Activated naive CD4-positive, alpha-beta T cell treated with anti-CD3 and anti-CD28 coated beads for 36 hours (primary cell): ENCODE measurements at regions not wholly inside any gene's neighbourhood (a gene's known extent, or its start where the extent isn't known, plus 50 kb on each side); places are given as distances from the start of the nearest gene placed in this dataset.

Experiments
- CTCF ChIA-PET: fragments of 350-600 bp; sonication (Branson Sonifier 250); formaldehyde crosslinking; loops from one replicate; lab custom pipeline; 2021; ENCODE audit warnings: antibody characterized with exemption; lab: Charles Lee
- DNase-seq: peaks from one replicate; pipeline ENCODE4 v3.0.0-alpha.2; 2020
- H3K27ac Mint-ChIP-seq: one replicate; pipeline ENCODE4 v1.8.0; 2021; ENCODE audit warnings: mild to moderate bottlenecking, mixed read lengths
- H3K27me3 Mint-ChIP-seq: one replicate; pipeline ENCODE4 v1.8.0; 2021; ENCODE audit warnings: low read depth, mixed read lengths
- H3K36me3 Mint-ChIP-seq: one replicate; pipeline ENCODE4 v1.8.0; 2021; ENCODE audit warnings: low read depth, mixed read lengths
- H3K4me1 Mint-ChIP-seq: one replicate; pipeline ENCODE4 v1.8.0; 2021; ENCODE audit warnings: low read depth, mixed read lengths
- H3K4me3 Mint-ChIP-seq: one replicate; pipeline ENCODE4 v1.8.0; 2021; ENCODE audit warnings: mild to moderate bottlenecking, moderate library complexity, mixed read lengths
- H3K9me3 Mint-ChIP-seq: one replicate; pipeline ENCODE4 v1.8.0; 2021; ENCODE audit warnings: mixed read lengths
- intact Hi-C: fragments of 100-400 bp; cut with micrococcal nuclease; formaldehyde crosslinking; loops from one replicate; pipeline ENCODE4 v1.15.1; 2023

GRCh38 chr2:196383799-196384198, 212.4 kb upstream of the STK17B start:
- intact Hi-C loops = no loop called here
- H3K4me3 Mint-ChIP-seq = no peak overlapping the region
- H3K36me3 Mint-ChIP-seq = no peaks in the 10 kb centered on the region
- no peak for DNase-seq
- CTCF ChIA-PET = no interaction called here
- no peaks in the 10 kb centered on the region for H3K9me3 Mint-ChIP-seq
- H3K27me3 Mint-ChIP-seq = no peaks in the 10 kb centered on the region
- no peak overlapping the region for H3K27ac Mint-ChIP-seq
- H3K4me1 Mint-ChIP-seq = no peaks in the 10 kb centered on the region

- no peak overlapping the region for H3K27ac Mint-ChIP-seq
- H3K27me3 Mint-ChIP-seq = no peaks in the 10 kb centered on the region
- H3K4me3 Mint-ChIP-seq = no peak overlapping the region
- no peaks in the 10 kb centered on the region for H3K4me1 Mint-ChIP-seq
- CTCF ChIA-PET = interaction anchor here (0.6 kb wide), 1 partner anchor 318 kb away, joined by 4 read pairs; no protein-coding TSS in a partner anchor
- intact Hi-C loops = no loop called here
- H3K36me3 Mint-ChIP-seq = no peaks in the 10 kb centered on the region
- DNase-seq = no peak
- H3K9me3 Mint-ChIP-seq = no peaks in the 10 kb centered on the region
Measured at GRCh38 chr2:196384729-196385128, 213.4 kb upstream of the STK17B start.

- intact Hi-C loops = no loop called here
- CTCF ChIA-PET = interaction anchor here (1.3 kb wide), 1 partner anchor 64 kb away, joined by 4 read pairs; no protein-coding TSS in a partner anchor
Measured at GRCh38 chr2:196389670-196390069, 218.3 kb upstream of the STK17B start.

GRCh38 chr2:196390243-196391148, 219.1 kb upstream of the STK17B start:
- Mint-ChIP-seq H3K4me3 (no peak overlapping the region), H3K36me3 (no peaks in the 10 kb centered on the region), H3K27me3 (no peaks in the 10 kb centered on the region), H3K9me3 (no peaks in the 10 kb centered on the region), H3K27ac (no peak overlapping the region), H3K4me1 (no peaks in the 10 kb centered on the region)
- intact Hi-C loops = no loop called here
- no peak for DNase-seq
- CTCF ChIA-PET = interaction anchor here (0.6 to 1.3 kb wide), 3 partner anchors 63 to 322 kb away, joined by 3 to 4 read pairs (median 4); partner anchors contain the start of gene DNAH7

More at GRCh38 chr2:196389670-196390069, 218.3 kb upstream of the STK17B start:
- H3K36me3 Mint-ChIP-seq = no peaks in the 10 kb centered on the region
- H3K27ac Mint-ChIP-seq = no peak overlapping the region
- H3K4me3 Mint-ChIP-seq = no peak overlapping the region
- H3K27me3 Mint-ChIP-seq = no peaks in the 10 kb centered on the region
- H3K4me1 Mint-ChIP-seq = no peaks in the 10 kb centered on the region
- H3K9me3 Mint-ChIP-seq = no peaks in the 10 kb centered on the region
- DNase-seq = no peak

- Mint-ChIP-seq H3K36me3 (no peaks in the 10 kb centered on the region), H3K4me1 (no peaks in the 10 kb centered on the region), H3K27ac (no peak overlapping the region), H3K27me3 (no peaks in the 10 kb centered on the region), H3K4me3 (no peak overlapping the region), H3K9me3 (no peaks in the 10 kb centered on the region)
- CTCF ChIA-PET = interaction anchor here (1.2 kb wide), 1 partner anchor 323 kb away, joined by 4 read pairs; the partner anchor contains the start of gene DNAH7
- no peak for DNase-seq
- intact Hi-C loops = no loop called here
Measured at GRCh38 chr2:196391149-196391479, 219.7 kb upstream of the STK17B start.

- CTCF ChIA-PET = interaction anchor here (0.6 kb wide), 1 partner anchor 981 kb away, joined by 3 read pairs; no protein-coding TSS in a partner anchor
- intact Hi-C loops = no loop called here
- no peak for DNase-seq
- Mint-ChIP-seq H3K36me3 (no peaks in the 10 kb centered on the region), H3K9me3 (no peaks in the 10 kb centered on the region), H3K4me1 (no peaks in the 10 kb centered on the region), H3K27ac (no peak overlapping the region), H3K27me3 (no peaks in the 10 kb centered on the region), H3K4me3 (no peak overlapping the region)
Measured at GRCh38 chr2:196399096-196399495, 227.7 kb upstream of the STK17B start.

GRCh38 chr2:196399722-196400691, 228.6 kb upstream of the STK17B start:
- CTCF ChIA-PET = no interaction called here
- no peaks in the 10 kb centered on the region for H3K9me3 Mint-ChIP-seq
- no peak overlapping the region for H3K4me3 Mint-ChIP-seq
- H3K27me3 Mint-ChIP-seq = no peaks in the 10 kb centered on the region
- no peaks in the 10 kb centered on the region for H3K4me1 Mint-ChIP-seq
- no peaks in the 10 kb centered on the region for H3K36me3 Mint-ChIP-seq
- no peak for DNase-seq
- no peak overlapping the region for H3K27ac Mint-ChIP-seq
- intact Hi-C loops = no loop called here

GRCh38 chr2:196403471-196403870, 232.1 kb upstream of the STK17B start:
- intact Hi-C loops = no loop called here
- Mint-ChIP-seq H3K4me3 (no peak overlapping the region), H3K27ac (no peak overlapping the region), H3K36me3 (no peaks in the 10 kb centered on the region), H3K4me1 (no peaks in the 10 kb centered on the region), H3K9me3 (no peaks in the 10 kb centered on the region), H3K27me3 (no peaks in the 10 kb centered on the region)
- no peak for DNase-seq
- CTCF ChIA-PET = interaction anchor here (1.6 to 2.0 kb wide), 2 partner anchors 50 to 325 kb away, joined by 4 read pairs; no protein-coding TSS in a partner anchor

GRCh38 chr2:196404276-196404675, 232.9 kb upstream of the STK17B start:
- no peaks in the 10 kb centered on the region for H3K36me3 Mint-ChIP-seq
- intact Hi-C loops = no loop called here
- no peak overlapping the region for H3K27ac Mint-ChIP-seq
- H3K27me3 Mint-ChIP-seq = no peaks in the 10 kb centered on the region
- H3K4me3 Mint-ChIP-seq = no peak overlapping the region
- no peaks in the 10 kb centered on the region for H3K4me1 Mint-ChIP-seq
- no peak for DNase-seq
- CTCF ChIA-PET = interaction anchor here (1.6 to 2.0 kb wide), 2 partner anchors 50 to 326 kb away, joined by 4 read pairs; no protein-coding TSS in a partner anchor
- H3K9me3 Mint-ChIP-seq = no peaks in the 10 kb centered on the region

- H3K36me3 Mint-ChIP-seq = no peaks in the 10 kb centered on the region
- no peaks in the 10 kb centered on the region for H3K4me1 Mint-ChIP-seq
- no peaks in the 10 kb centered on the region for H3K27me3 Mint-ChIP-seq
- intact Hi-C loops = no loop called here
- no peak overlapping the region for H3K4me3 Mint-ChIP-seq
- CTCF ChIA-PET = no interaction called here
- no peak for DNase-seq
- H3K9me3 Mint-ChIP-seq = no peaks in the 10 kb centered on the region
- no peak overlapping the region for H3K27ac Mint-ChIP-seq
Measured at GRCh38 chr2:196407675-196408264, 231.7 kb upstream of the CCDC150 start.

- H3K9me3 Mint-ChIP-seq = no peaks in the 10 kb centered on the region
- CTCF ChIA-PET = no interaction called here
- no peak overlapping the region for H3K27ac Mint-ChIP-seq
- no peaks in the 10 kb centered on the region for H3K36me3 Mint-ChIP-seq
- intact Hi-C loops = no loop called here
- DNase-seq = no peak
- no peaks in the 10 kb centered on the region for H3K4me1 Mint-ChIP-seq
- no peaks in the 10 kb centered on the region for H3K27me3 Mint-ChIP-seq
- H3K4me3 Mint-ChIP-seq = no peak overlapping the region
Measured at GRCh38 chr2:196409376-196409775, 230.1 kb upstream of the CCDC150 start.

GRCh38 chr2:196410008-196410407, 229.5 kb upstream of the CCDC150 start:
- CTCF ChIA-PET = no interaction called here
- Mint-ChIP-seq H3K4me1 (peaks cover 2% of the 10 kb centered on the region), H3K4me3 (no peak overlapping the region), H3K27ac (no peak overlapping the region), H3K36me3 (no peaks in the 10 kb centered on the region), H3K9me3 (no peaks in the 10 kb centered on the region), H3K27me3 (no peaks in the 10 kb centered on the region)
- no peak for DNase-seq
- intact Hi-C loops = no loop called here
